C4-2B (cell line): ENCODE measurements at regions not wholly inside any gene's neighbourhood (a gene's known extent, or its start where the extent isn't known, plus 50 kb on each side); places are given as distances from the start of the nearest gene placed in this dataset.

Source experiments
- ZFX ChIP-seq: fragments of 450-650 bp; IDR thresholded peaks from 2 replicates; pipeline ENCODE4 v1.6.1; 2017
- TF ChIP-seq, protein P1 (sequence below): fragments of 450-650 bp; conservative IDR thresholded peaks from 2 replicates; pipeline ENCODE4 v1.5.1; 2017; ENCODE audit warnings: mild to moderate bottlenecking

DNA sequence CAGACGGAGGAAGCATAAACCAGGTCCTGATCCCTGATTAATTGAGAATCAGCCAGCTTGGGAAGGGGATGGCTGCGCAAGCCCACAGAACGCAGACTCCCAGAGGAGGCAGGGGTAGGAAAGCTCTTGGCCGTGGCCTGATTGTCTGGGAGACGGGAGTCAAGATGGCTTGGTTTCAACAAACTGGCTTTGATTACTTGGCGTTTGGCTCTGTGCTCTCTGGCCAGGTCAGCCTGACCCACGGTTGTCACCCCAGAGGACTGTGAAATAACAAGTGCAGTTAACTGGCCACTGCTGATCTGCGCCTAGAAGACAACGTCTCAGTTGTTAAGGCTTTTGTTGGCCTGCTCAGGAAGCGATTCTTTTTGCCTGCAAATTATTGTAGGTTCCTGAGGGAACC lies 387.0 kb upstream of the PROK2 start:
- TF ChIP-seq, protein P1, sequence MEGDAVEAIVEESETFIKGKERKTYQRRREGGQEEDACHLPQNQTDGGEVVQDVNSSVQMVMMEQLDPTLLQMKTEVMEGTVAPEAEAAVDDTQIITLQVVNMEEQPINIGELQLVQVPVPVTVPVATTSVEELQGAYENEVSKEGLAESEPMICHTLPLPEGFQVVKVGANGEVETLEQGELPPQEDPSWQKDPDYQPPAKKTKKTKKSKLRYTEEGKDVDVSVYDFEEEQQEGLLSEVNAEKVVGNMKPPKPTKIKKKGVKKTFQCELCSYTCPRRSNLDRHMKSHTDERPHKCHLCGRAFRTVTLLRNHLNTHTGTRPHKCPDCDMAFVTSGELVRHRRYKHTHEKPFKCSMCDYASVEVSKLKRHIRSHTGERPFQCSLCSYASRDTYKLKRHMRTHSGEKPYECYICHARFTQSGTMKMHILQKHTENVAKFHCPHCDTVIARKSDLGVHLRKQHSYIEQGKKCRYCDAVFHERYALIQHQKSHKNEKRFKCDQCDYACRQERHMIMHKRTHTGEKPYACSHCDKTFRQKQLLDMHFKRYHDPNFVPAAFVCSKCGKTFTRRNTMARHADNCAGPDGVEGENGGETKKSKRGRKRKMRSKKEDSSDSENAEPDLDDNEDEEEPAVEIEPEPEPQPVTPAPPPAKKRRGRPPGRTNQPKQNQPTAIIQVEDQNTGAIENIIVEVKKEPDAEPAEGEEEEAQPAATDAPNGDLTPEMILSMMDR, result no peak
- no peak for TF ChIP-seq ZFX
